GM19043 (cell line): ENCODE measurements at regions not wholly inside any gene's neighbourhood (a gene's known extent, or its start where the extent isn't known, plus 50 kb on each side); places are given as distances from the start of the nearest gene placed in this dataset.
"Not testable (repeated sequence)": the region's sequence is repeated elsewhere in the genome, so short reads cannot be mapped to it uniquely, and the experiment has no call there.

Experiments
- ATAC-seq: cut with Tn5 transposase; IDR thresholded peaks from one replicate; pipeline ENCODE4 v1.9.1; 2021; ENCODE audit warnings: low read depth; ENCODE audit not compliant: unreplicated experiment

DNA sequence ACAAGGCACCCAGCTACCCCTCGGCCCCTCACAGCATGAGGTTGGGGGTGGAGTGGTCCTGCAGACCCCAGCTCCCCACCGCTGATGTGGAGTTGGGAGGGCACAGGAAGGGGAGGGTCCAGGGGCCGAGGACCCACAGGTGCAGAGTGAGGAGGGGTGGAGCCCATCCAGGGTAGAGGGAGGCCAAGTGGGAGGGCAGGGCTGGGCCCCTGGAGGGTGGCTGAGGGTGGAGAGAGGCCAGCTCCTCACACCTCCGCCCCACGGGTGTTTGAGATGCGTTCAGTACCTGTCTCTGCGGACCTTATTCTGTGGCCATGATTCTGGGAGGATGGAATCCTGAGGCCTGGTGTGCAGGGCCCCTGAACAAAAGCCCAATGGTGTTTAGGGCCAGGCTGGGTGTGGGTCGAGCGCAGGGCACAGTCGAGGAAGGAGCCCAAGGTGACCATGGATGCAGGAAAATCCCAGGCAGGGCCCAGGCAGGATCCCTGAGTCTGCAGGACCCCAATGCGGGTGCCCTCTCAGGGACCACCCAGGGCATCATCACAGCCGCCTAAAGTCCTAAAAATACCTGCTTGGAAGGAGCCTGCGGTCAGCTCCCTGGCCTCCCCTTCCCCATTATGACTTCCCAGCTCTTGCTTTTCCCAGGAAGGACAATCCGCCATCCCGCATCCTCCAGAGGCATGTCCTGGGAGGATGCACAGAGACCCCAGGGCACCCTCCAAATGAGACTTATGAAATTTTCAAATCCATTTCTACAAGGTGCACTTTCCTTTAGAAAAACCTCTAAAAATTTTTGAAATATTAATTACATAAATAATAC lies 377.1 kb upstream of the SFSWAP start:
- ATAC-seq: no peak

DNA sequence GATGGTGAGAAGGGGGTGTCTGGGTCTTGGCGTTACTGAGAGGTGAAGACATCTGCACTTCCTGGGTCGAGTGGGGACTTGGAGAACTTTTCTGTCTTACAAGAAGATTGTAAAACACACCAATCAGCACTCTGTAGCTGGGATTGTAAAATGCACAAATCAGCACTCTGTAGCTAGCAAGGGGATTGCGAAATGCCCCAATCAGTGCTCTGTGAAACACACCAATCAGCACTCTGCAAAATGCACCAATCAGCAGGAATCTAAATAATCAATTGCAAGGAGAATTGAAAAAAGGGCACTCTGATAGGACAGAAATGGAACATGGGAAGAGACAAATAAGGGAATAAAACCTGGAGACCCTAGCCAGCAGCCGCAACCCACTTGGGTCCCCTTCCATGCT lies 376.1 kb upstream of the SFSWAP start:
- ATAC-seq: no peak

DNA sequence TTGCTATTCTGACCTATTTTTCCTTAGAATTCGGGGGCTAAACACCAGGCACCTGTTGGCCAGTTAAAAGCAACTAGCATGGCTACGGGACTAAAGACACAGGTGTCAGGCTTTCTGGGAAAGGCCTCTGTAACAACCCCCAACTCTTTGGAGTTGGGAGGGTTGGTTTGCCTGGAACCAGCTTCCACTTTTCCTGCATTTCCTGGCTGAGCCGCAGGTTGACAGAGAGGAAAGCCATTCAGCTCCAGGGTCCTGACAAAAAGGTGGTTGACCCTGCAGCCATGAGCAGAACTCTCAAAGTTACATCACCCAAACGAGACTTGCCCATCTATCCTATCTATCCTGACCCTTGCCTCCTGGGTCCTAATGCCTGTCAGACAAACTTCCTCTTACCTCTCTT lies 375.4 kb upstream of the SFSWAP start:
- no peak for ATAC-seq

DNA sequence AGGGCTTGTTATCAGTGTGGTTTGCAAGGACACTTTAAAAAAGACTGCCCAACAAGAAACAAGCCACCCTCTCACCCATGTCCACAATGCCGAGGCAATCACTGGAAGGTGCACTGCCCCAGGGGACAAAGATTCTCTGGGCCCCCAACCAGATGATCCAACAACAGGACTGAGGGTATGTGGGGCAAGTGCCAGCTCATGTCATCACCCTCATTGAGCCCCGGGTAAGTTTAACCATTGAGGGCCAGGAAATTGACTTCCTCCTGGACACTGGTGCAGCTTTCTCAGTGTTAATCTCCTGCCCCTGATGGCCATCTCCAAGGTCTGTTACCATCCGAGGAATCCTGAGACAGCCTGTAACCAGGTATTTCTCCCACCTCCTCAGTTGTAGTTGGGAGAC lies 373.0 kb upstream of the SFSWAP start:
- ATAC-seq: not testable (repeated sequence)

DNA sequence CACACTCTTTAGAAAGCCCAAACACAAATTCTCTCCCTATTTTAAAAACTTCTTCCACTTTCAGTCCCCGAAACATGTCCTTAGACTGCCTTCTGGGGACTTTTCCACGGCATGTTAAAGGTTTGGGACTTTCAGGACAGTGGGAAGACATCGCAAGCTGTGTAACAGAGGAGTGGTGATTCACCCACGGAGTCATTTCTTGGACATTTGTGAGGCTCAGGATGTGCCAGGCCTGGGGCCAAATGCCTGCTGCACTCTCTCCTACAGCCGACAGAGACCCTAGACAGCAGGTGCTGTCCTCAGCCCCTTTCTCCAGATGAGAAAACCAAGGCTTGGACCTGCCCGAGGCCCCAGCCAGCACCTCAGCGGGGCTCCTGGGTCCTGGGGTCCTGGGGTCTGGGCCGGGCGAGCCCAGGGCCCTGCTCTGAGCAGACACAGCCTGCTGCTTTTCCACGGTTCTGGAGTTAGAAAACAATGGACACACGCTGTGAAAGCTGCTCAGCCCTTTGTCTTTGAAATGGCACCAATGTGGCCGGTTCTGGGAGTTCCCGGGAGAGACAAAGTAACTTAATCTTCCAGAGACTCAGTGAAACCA lies 370.2 kb upstream of the SFSWAP start:
- no peak for ATAC-seq

DNA sequence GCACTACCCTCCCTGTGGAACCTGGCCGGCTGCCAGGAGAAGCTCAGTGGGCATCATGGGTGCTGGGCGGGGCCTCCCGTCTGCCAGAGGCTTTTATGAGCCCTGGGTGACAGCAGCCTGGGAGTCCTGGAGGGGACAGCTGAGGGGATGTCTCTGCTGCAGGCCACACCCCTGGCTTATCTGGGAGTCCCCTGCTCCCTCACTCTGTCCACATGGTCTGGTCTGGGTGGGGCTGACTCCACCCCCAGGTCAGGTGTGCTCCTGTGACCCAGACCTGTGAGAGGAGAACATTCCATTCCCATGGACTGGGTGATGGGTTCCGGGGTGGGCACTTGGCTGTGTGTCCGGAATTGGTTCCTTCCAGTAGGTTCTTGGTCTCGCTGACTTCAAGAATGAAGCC lies 369.3 kb upstream of the SFSWAP start:
- not testable (repeated sequence) for ATAC-seq

DNA sequence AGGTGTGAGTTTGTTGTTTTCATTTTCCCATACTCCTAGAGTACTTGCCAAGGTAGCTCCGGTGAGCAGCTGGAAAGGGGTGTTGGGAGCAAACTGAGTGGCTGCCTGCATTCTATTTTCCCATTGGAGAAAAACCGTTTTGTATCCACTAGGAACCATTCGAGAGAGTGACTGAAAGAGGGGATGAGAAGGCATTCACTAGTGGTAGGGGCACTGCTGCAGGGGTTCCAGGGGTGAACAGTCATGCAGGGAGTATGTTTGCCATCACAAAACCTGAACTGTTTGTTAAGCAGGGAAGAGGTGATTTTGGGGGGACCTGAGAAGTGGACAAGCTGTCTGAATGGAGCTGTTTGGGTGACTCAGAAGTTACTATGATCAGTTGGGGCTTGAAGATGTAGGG lies 367.5 kb upstream of the SFSWAP start:
- ATAC-seq: not testable (repeated sequence)

DNA sequence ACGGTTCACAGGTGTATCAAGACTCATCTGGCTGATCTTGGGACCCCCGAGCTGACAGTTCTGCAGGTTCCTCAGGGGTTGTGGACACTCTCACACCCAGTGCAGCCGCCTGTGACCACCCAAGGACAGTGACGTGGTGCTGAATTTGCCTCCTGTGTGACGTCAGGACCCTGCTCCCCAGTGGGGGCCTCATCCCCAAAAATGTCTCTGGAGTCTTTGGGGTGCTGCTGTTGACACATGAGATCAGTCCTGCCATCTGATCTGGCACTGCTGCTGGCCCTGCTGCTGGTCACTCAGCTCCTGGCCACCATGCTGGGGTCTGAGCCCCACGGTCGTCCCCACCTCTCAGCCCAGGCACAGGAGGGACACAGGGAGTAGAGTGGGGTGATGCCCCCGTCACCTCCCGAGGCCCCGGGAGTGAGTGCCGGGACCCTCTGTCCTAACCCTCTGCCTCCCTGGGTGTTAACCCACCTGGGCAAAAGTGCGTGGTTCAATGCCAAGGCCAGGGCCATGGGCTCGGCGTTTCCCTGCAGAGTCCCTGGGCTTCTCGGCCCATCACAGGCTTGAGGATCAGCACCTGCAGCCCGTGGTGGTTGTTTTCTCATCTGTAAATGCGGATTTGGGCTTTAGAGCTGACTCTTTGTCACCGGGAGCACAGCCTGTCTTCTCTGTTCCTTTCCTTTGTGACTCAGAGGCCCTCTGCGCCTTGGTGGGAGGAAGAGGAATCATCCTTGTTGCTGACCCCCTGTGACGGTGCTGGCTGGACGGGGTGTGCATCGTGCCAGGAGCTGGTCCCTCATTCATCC lies 366.0 kb upstream of the SFSWAP start:
- ATAC-seq: not testable (repeated sequence)

DNA sequence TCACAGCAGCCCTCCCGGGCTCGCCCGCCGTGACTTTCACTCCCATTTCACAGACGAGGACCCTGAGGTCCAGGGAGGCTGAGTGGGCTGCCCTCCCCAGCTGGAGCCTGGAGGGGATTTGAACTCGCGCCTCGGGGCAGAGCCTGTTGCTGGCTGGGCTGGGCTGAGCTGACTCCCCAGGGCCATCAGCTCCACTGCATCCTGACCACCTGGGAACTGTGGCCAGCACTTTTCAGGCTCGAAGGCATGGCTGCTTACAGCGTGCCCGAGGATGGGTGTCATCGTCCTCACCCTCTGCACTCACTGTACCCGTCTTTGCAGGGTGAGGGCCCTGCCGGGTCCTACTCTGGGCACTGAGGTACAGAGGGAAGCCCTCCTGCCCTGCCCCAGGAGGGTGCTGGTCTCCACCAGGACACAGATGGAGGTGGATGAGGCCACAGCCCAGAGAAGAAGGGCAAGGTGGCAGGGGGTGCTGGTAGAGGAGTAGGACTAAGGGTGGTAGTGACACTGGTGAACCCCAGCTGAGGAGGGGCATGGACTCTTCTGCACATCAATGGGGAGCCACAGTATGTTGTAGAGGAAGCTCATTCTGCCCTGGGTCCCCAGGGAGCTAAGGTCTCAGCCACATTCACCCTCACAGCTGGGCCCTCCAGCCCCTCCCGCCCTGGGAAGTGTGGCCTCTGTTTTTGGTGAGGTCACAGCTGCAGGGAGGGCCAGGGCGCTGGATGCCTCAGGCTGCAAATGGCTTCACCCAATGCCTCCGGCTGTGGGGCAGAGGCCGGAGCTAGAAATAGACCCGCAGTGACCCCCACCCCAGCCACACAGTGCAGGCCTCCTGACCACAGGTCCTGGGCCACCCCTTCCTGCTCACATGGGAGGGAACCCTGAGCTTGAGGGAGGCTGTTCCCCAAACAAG lies 365.1 kb upstream of the SFSWAP start:
- ATAC-seq: no peak

DNA sequence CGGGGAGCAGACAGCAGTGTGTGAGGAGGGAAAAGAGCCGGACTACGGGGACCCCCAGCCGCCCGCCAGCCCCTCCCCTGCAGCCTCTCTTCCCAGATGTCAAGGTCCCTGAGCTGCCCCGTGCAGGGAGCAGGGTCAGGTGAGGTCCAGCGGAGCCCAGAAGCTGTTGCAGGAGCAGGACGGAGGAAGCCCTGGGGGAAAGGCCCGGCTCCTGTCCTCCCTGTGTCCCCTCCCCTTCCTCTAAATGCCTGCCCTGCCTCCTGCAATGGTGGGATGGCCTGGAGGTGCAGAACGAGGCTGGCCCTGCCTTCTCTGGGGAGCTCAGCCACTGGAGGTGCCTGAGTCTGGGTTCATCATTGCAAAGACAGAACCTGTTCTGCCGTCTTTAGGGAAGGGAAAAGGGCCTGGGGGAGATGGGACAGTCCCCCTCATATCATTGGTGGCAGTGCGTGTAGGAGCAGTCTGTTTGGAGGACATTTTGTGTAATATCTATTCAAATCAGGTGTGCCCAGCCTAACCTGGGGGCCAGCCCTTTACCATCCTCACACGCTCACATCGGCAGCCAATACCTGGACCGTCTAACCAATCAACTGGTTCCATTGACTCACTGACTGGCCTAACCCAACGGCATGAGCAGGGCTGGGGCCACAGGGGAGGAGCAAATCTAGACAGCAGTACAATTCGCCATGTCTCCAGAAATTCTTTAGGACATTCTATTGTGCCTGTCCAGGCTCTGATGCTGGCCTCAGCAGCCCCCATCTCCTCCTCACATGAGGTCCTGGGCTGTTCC lies 364.1 kb upstream of the SFSWAP start:
- ATAC-seq: no peak

DNA sequence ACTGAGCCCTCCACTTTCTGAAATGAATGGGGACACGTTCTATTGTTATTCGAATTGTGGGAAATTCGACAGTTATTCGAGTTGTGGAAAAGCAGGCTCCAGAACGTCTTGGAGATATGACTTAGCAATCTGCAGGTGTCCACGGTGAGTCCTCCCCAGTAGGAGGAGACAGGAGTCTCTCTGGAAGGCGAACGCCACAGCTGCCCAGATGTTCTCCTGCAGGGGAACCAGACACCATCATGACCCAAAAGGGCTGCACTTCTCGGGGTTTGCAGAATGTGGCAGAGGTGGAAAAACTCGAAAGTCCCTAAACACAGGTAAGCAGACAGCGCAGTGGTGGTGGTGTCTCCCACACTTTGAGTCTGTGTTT lies 363.6 kb upstream of the SFSWAP start:
- ATAC-seq: no peak

DNA sequence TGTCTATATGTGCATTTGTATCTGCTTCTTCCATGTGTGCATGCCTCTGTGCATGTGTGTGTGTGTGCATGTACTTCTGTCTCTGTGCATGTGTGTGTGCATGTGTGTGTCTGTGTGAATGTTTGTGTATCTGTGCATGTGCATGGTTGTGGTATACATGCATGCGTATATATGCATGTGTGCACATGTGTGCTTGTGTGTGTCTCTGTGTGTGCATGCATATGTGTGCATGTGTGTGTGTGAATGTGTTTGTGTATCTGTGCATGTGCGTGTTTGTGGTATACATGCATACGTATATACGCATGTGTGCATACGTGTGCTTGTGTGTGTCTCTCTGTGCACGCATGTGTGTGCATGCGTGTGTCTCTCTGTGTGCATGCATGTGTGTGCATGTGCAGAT lies 363.2 kb upstream of the SFSWAP start:
- ATAC-seq: no peak

DNA sequence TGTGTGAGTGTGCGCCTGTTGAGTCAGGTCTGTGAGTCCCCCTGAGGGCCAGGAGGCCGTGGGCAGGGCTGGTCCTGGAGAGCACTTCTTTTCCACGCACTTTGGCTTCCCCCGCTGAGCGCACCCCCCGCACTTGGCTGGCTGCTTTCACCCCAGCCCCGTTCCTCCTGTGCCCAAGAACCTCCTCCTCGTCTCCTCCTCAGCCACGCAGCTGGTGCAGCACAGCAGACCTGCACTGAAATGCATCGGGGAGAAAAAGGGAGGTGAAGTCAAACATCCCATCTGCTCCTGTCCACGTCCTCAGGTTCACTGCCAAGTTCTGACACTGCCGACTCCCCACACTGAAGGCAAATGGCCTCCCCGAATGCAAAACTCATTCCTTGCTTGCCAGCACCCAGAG lies 362.7 kb upstream of the SFSWAP start:
- no peak for ATAC-seq

DNA sequence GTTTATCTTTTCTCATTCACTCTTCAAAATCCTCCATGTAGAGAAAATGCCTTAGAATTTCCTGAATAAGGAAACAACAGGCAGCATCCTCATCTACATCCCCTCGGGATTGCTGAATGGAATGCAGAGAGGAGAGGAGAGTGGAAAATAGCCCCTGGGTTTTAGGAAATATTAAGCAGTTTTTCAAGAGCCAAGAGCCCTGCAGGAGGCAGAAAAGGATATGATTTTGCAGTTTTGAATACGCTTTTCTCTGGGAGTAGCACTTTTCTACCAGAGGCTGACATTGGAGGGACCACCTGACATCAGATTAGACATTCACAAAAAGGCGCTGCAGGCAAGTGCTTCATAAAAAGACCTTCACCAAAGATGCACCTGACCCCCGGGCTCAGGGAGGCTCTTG lies 362.2 kb upstream of the SFSWAP start:
- no peak for ATAC-seq

DNA sequence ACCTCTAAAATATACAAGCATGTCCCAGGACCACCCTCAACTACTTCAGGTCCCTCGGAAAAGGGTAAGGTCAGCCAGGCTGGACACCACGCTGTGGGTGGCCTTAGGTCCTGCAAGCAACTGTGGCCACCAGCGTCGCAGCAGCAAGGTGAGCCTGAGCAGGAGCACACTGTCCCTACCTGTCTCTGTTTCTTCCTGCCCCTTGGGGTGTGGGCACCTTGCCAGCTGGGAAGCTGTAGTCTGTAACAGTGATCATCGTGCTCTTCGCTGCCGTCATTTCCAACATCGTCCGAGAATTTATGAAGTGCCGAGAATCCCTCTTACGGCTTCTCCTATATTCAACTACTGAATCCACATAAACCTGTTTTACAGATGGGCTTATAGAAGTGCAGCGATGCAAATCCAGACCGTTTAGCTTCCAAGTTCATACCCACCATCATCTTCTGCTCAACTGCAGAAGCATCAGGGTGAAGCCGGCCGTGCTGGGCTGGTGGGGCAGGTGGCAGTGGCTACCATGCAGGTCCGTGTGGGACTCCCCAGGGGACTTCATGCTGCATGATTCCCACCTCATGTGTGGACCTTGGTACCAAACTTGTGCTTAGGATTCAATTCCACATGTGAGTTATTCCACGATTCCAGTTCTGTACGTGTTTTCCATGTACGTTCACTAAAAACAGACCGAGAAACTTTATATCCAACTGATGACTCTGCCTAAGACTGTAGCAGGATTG lies 361.3 kb upstream of the SFSWAP start:
- ATAC-seq: no peak

DNA sequence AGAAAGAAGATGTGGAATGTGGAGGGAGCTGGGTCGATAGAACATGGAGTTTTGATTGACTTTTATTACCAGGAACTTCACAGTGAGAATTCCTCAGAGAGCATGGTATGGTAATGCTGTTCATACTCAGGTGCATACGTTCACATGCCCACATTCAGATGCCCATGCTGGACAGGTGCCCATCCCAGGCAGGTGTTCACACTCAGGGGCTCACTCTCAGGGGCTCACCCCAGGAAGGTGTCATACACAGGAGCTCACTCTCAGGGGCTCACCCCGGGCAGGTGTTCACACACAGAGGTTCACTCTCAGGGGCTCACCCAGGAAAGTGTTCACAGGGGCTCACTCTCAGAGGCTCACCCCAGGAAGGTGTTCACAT lies 360.0 kb upstream of the SFSWAP start:
- no peak for ATAC-seq

DNA sequence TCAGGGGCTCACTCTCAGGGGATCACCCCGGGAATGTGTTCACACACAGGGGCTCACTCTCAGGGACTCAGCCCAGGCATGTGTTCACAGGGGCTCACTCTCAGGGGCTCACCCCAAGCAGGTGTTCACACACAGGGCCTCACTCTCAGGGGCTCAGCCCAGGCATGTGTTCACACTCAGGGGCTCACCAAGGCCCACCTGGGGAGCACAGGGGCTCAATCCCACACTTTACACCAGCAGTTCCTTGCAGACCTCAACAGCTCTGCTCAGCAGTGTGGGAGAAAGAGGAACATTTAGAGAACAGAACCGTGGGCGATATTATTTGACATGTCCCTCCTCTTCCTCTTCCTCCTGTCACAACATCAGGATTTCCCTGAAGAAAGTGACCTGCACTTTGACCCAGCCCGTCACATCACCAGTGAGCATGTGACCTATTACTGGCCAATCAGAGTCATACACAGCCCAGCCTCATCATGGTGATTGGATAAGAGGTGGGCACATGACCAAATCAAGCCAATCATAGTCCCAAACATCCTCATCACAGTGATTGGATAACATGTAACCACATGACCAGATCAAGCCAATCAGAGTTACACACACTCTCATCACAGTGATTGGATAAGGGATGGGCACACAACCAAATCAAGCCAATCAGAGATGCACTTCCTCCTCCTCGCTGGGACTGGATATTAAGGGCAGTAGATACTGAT lies 359.4 kb upstream of the SFSWAP start:
- ATAC-seq: no peak

DNA sequence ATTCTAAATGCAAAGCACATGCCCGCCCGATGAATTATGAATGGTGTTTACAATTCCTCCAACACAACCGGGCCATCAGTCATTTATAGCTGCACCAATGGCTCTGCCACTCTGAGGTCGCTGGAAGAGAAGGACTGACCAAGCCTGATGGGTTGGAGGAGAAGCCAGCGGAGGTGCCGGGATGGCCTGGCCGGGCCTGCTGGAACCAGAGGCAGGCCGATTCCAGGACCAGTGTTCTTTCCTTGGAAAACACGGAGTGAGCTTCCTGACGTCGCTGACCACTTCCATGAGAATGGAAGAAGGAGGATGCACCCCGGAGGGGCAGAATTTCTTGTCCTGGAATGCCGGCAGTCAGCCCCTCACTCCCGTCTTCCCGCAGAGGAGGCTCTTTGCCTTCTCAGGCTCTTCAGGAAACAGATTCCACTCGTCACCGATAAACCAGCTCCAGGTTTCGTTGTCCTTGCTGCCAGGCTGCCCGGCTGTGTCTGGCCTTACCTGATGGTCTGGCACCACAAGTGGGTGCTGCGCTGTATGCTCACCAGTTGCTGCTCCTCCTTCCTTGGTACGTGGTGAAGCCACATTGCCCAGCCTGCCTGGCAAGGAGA lies 358.5 kb upstream of the SFSWAP start:
- ATAC-seq: no peak
